Prostate gland (tissue), 2 donors: ENCODE measurements at regions not wholly inside any gene's neighbourhood (a gene's known extent, or its start where the extent isn't known, plus 50 kb on each side); places are given as distances from the start of the nearest gene placed in this dataset.

Experiments used
- DNase-seq: peaks from one replicate; pipeline ENCODE4 v3.0.0-alpha.2; 2019; ENCODE audit warnings: low spot score
- H3K27ac ChIP-seq, 2 donors: fragments of 200-600 bp; sonication (generic); 2 replicates each; pipeline ENCODE4 v1.5.1; 2017 to 2019
- H3K27me3 ChIP-seq: fragments of 200-600 bp; sonication (generic); replicated peaks from 2 replicates; pipeline ENCODE4 v1.5.1; 2019; ENCODE audit not compliant: insufficient read depth
- H3K36me3 ChIP-seq, 2 donors: fragments of 200-600 bp; sonication (generic); 1 replicate in 1 of 2; 2 replicates in 1 of 2; pipeline versions ENCODE4 v1.5.1 to v1.8.1; 2017 to 2019
- H3K4me1 ChIP-seq: fragments of 200-600 bp; sonication (generic); replicated peaks from 2 replicates; pipeline ENCODE4 v1.5.1; 2019
- H3K4me3 ChIP-seq, 2 donors: fragments of 200-600 bp; sonication (generic); 2 replicates each; pipeline ENCODE4 v1.5.1; 2017 to 2019
- H3K9me3 ChIP-seq: fragments of 200-600 bp; sonication (generic); 2 replicates; pipeline ENCODE4 v1.5.1; 2017
- POLR2A ChIP-seq: fragments of 450-650 bp; IDR thresholded peaks from one replicate; pipeline ENCODE4 v1.6.1; 2016; ENCODE audit warnings: antibody characterized with exemption, mild to moderate bottlenecking
- POLR2AphosphoS5 ChIP-seq: sonication (generic); formaldehyde crosslinking; IDR thresholded peaks from one replicate; pipeline ENCODE4 v1.6.1; 2017; ENCODE audit warnings: antibody characterized with exemption
- WGBS: methylation state at CpG from one replicate; pipeline ENCODE4 v1.1.5; 2018; 5-methylcytosine and 5-hydroxymethylcytosine counted together
- intact Hi-C: fragments of 100-400 bp; cut with DNase I; formaldehyde crosslinking; loops from one replicate; pipeline ENCODE4 v1.14.2; 2022
- small RNA-seq, 2 donors: library from RNA; depleted of rRNA; stranded (forward); fragments of <200 nt; gene quantifications; one replicate each; pipeline ENCODE3, GENCODE V24; 2016
- TF ChIP-seq, protein P1 (sequence below), 4 experiments: fragments of 200-600 bp in 2 of 4; fragments of 450-650 bp in 2 of 4; sonication (generic) in 2 of 4; IDR thresholded peaks; 1 replicate in 3 of 4; 2 replicates in 1 of 4; pipeline ENCODE4 v1.5.1; 2016 to 2019; ENCODE audit warnings: antibody characterized with exemption in 4 of 4, mild to moderate bottlenecking in 2 of 4, moderate library complexity in 2 of 4

DNA sequence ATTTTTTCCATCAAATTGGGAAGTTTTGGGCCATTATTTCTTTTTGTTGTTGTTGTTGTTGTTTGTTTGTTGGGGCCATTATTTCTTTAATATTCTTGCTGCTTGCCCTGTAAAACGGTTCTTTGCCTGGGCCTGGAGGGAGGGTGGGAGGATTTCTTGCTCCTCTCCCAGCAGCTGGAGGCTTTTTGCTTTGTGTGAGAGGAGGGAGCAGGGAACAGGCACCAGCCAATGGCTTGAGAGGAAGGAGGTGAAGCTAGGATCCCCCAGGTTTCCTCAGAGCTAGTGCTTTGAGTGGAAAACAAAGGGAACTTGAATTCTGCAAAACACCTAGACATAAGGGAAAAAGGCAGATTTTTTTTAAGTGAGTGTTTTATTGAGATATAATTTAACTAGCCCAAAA is 61.2 kb upstream of the DNAJC19 start:
- H3K4me3 ChIP-seq = no peak overlapping the region
- no peak overlapping the region for H3K27ac ChIP-seq
- H3K27me3 ChIP-seq = no peaks in the 10 kb centered on the region
- TF ChIP-seq POLR2AphosphoS5 = no peak
- TF ChIP-seq, protein P1, sequence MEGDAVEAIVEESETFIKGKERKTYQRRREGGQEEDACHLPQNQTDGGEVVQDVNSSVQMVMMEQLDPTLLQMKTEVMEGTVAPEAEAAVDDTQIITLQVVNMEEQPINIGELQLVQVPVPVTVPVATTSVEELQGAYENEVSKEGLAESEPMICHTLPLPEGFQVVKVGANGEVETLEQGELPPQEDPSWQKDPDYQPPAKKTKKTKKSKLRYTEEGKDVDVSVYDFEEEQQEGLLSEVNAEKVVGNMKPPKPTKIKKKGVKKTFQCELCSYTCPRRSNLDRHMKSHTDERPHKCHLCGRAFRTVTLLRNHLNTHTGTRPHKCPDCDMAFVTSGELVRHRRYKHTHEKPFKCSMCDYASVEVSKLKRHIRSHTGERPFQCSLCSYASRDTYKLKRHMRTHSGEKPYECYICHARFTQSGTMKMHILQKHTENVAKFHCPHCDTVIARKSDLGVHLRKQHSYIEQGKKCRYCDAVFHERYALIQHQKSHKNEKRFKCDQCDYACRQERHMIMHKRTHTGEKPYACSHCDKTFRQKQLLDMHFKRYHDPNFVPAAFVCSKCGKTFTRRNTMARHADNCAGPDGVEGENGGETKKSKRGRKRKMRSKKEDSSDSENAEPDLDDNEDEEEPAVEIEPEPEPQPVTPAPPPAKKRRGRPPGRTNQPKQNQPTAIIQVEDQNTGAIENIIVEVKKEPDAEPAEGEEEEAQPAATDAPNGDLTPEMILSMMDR (IDR thresholded peaks at IDR 0.05) = no peak
- H3K9me3 ChIP-seq = no peaks in the 10 kb centered on the region
- intact Hi-C loops = no loop called here
- no peak for DNase-seq
- H3K36me3 ChIP-seq = no peaks in the 10 kb centered on the region
- no peaks in the 10 kb centered on the region for H3K4me1 ChIP-seq
- WGBS = 0% methylated on average over 1 of the region's 1 CpG

DNA sequence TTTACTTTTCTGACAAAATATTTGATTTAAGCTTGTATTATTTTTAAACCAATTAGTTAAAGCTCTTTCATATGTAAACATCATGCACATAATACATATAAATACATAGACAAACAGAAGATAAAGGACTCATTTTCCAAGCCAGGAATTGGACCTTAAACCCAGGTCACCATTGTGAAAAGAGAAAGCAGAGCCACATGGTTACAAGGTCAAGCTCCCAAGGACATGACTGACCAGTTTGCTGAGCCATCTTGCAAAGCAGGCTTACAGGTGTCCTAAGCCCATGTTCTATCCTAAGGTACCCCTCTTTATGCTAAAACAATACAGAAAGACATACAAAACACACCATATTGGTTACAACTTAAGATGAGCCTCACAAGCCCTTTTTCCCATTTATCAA is 50.5 kb upstream of the DNAJC19 start:
- H3K27me3 ChIP-seq = no peaks in the 10 kb centered on the region
- H3K4me3 ChIP-seq = no peak overlapping the region
- no peaks in the 10 kb centered on the region for H3K36me3 ChIP-seq
- no peak for DNase-seq
- no peak for TF ChIP-seq POLR2A
- no peaks in the 10 kb centered on the region for H3K9me3 ChIP-seq
- no peaks in the 10 kb centered on the region for H3K4me1 ChIP-seq
- intact Hi-C loops = no loop called here
- H3K27ac ChIP-seq = no peak overlapping the region

Small RNA genes lying in the stretch of these regions (small RNA-seq; reads per million reads assigned to genes)
- gene AC083904.1 (0 reads per million in 2 donors), gene RNU6-4P (0 reads per million in 2 donors)
